ENCODE measurements at regions not wholly inside any gene's neighbourhood (a gene's known extent, or its start where the extent isn't known, plus 50 kb on each side); places are given as distances from the start of the nearest gene placed in this dataset.
"Not testable (repeated sequence)": the region's sequence is repeated elsewhere in the genome, so short reads cannot be mapped to it uniquely, and the experiment has no call there.

- Histone ChIP-seq H3K36me3 (ENCODE audit: low read length) (no peaks in the 10 kb centered on the region), H3K4me3 (ENCODE audit: insufficient read depth, low read length, poor library complexity, severe bottlenecking) (no peak overlapping the region), H3K9me3 (ENCODE audit: insufficient read depth, low read length) (no peaks in the 10 kb centered on the region), H3K4me2 (ENCODE audit: low read depth, low read length, poor library complexity, severe bottlenecking) (no peak overlapping the region), H2AFZ (ENCODE audit: low read depth, low read length, severe bottlenecking) (no peak overlapping the region), H4K20me1 (ENCODE audit: low read depth, low read length) (no peaks in the 10 kb centered on the region), H3K27me3 (ENCODE audit: low read length) (no peaks in the 10 kb centered on the region), H3K9ac (ENCODE audit: low read length) (no peak overlapping the region), H3K9me2 (replicated peaks; ENCODE audit: insufficient read depth, low read length) (no peaks in the 10 kb centered on the region), H3K79me2 (ENCODE audit: insufficient read depth, low read length) (no peaks in the 10 kb centered on the region), H3F3A (ENCODE audit: insufficient read depth) (no peaks in the 10 kb centered on the region), H3K27ac (ENCODE audit: low read depth, low read length) (no peak overlapping the region)
- no peak for TF ChIP-seq CTCF (IDR thresholded peaks at IDR 0.05; ENCODE audit: insufficient read depth, low read length, poor library complexity, severe bottlenecking)
- TF ChIP-seq EZH2phosphoT487 (conservative IDR thresholded peaks at IDR 0.05; ENCODE audit: low read length), result no peak
Measured at GRCh38 chr5:8840237-8840636, 705.6 kb downstream of the SEMA5A start.

- not testable (repeated sequence) for H2AFZ ChIP-seq (ENCODE audit: low read depth, low read length, severe bottlenecking); H3K36me3 ChIP-seq (ENCODE audit: low read length); H3K4me2 ChIP-seq (ENCODE audit: low read depth, low read length, poor library complexity, severe bottlenecking); H3K9ac ChIP-seq (ENCODE audit: low read length); H3K27ac ChIP-seq (ENCODE audit: low read depth, low read length); H3K4me3 ChIP-seq (ENCODE audit: insufficient read depth, low read length, poor library complexity, severe bottlenecking); H4K20me1 ChIP-seq (ENCODE audit: low read depth, low read length); H3K9me2 ChIP-seq (replicated peaks; ENCODE audit: insufficient read depth, low read length); H3F3A ChIP-seq (ENCODE audit: insufficient read depth); H3K27me3 ChIP-seq (ENCODE audit: low read length); H3K79me2 ChIP-seq (ENCODE audit: insufficient read depth, low read length); H3K9me3 ChIP-seq (ENCODE audit: insufficient read depth, low read length)
Measured at GRCh38 chr5:8840746-8841145, 705.1 kb downstream of the SEMA5A start.

GRCh38 chr5:8842971-8843551 lies 702.8 kb downstream of the SEMA5A start:
- Histone ChIP-seq H2AFZ (ENCODE audit: low read depth, low read length, severe bottlenecking) (no peak overlapping the region), H3K4me2 (ENCODE audit: low read depth, low read length, poor library complexity, severe bottlenecking) (no peak overlapping the region), H4K20me1 (ENCODE audit: low read depth, low read length) (no peaks in the 10 kb centered on the region), H3K36me3 (ENCODE audit: low read length) (no peaks in the 10 kb centered on the region), H3F3A (ENCODE audit: insufficient read depth) (no peaks in the 10 kb centered on the region), H3K9me2 (replicated peaks; ENCODE audit: insufficient read depth, low read length) (no peaks in the 10 kb centered on the region), H3K27me3 (ENCODE audit: low read length) (no peaks in the 10 kb centered on the region), H3K4me3 (ENCODE audit: insufficient read depth, low read length, poor library complexity, severe bottlenecking) (no peak overlapping the region), H3K9me3 (ENCODE audit: insufficient read depth, low read length) (no peaks in the 10 kb centered on the region), H3K79me2 (ENCODE audit: insufficient read depth, low read length) (no peaks in the 10 kb centered on the region), H3K27ac (ENCODE audit: low read depth, low read length) (no peak overlapping the region), H3K9ac (ENCODE audit: low read length) (no peak overlapping the region)
- TF ChIP-seq CTCF (IDR thresholded peaks at IDR 0.05; ENCODE audit: insufficient read depth, low read length, poor library complexity, severe bottlenecking) (no peak), EZH2phosphoT487 (conservative IDR thresholded peaks at IDR 0.05; ENCODE audit: low read length) (no peak)

- TF ChIP-seq CTCF (IDR thresholded peaks at IDR 0.05; ENCODE audit: insufficient read depth, low read length, poor library complexity, severe bottlenecking) (no peak), EZH2phosphoT487 (conservative IDR thresholded peaks at IDR 0.05; ENCODE audit: low read length) (no peak)
- H3K27me3 ChIP-seq (ENCODE audit: low read length), result no peaks in the 10 kb centered on the region
- H3K9me3 ChIP-seq (ENCODE audit: insufficient read depth, low read length), result no peaks in the 10 kb centered on the region
- no peaks in the 10 kb centered on the region for H3F3A ChIP-seq (ENCODE audit: insufficient read depth)
- H3K79me2 ChIP-seq (ENCODE audit: insufficient read depth, low read length), result no peaks in the 10 kb centered on the region
- no peak overlapping the region for H2AFZ ChIP-seq (ENCODE audit: low read depth, low read length, severe bottlenecking)
- H3K36me3 ChIP-seq (ENCODE audit: low read length), result no peaks in the 10 kb centered on the region
- no peak overlapping the region for H3K4me3 ChIP-seq (ENCODE audit: insufficient read depth, low read length, poor library complexity, severe bottlenecking)
- no peak overlapping the region for H3K27ac ChIP-seq (ENCODE audit: low read depth, low read length)
- H4K20me1 ChIP-seq (ENCODE audit: low read depth, low read length), result no peaks in the 10 kb centered on the region
- no peak overlapping the region for H3K4me2 ChIP-seq (ENCODE audit: low read depth, low read length, poor library complexity, severe bottlenecking)
- H3K9ac ChIP-seq (ENCODE audit: low read length), result no peak overlapping the region
- no peaks in the 10 kb centered on the region for H3K9me2 ChIP-seq (replicated peaks; ENCODE audit: insufficient read depth, low read length)
Measured at GRCh38 chr5:8843771-8844170, 702.1 kb downstream of the SEMA5A start.
